ENCODE measurements at regions not wholly inside any gene's neighbourhood (a gene's known extent, or its start where the extent isn't known, plus 50 kb on each side); places are given as distances from the start of the nearest gene placed in this dataset.

DNA sequence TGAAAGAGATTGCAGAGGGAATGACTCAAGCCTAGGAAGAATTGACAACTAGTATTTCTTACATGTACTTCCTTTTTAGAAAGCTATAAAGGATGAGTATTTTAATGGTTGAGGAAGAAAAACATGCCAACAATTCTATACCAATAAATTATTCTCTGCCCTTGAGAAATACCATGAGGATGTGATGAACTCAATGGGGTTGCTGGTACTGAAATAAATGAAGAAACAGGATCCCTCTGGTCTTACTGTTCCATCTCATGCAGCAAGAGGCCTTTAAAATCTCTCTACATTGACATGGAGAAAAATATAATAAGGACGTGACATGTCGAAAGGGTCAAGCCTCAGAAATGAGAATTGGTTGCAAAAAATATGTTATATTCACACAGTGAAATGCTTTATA lies 477.3 kb downstream of the GABRG2 start:
- TF ChIP-seq, protein P1, sequence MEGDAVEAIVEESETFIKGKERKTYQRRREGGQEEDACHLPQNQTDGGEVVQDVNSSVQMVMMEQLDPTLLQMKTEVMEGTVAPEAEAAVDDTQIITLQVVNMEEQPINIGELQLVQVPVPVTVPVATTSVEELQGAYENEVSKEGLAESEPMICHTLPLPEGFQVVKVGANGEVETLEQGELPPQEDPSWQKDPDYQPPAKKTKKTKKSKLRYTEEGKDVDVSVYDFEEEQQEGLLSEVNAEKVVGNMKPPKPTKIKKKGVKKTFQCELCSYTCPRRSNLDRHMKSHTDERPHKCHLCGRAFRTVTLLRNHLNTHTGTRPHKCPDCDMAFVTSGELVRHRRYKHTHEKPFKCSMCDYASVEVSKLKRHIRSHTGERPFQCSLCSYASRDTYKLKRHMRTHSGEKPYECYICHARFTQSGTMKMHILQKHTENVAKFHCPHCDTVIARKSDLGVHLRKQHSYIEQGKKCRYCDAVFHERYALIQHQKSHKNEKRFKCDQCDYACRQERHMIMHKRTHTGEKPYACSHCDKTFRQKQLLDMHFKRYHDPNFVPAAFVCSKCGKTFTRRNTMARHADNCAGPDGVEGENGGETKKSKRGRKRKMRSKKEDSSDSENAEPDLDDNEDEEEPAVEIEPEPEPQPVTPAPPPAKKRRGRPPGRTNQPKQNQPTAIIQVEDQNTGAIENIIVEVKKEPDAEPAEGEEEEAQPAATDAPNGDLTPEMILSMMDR (conservative IDR thresholded peaks at IDR 0.05) = no peak
- no peak for TF ChIP-seq ZFX (IDR thresholded peaks at IDR 0.05)

Data from C4-2B (cell line).